Neural crest cell (in vitro differentiated cells): ENCODE measurements at regions not wholly inside any gene's neighbourhood (a gene's known extent, or its start where the extent isn't known, plus 50 kb on each side); places are given as distances from the start of the nearest gene placed in this dataset.

Experiments used
- DNase-seq: peaks from one replicate; pipeline ENCODE4 v3.0.0; 2021; ENCODE audit warnings: low read depth, mixed read lengths, low spot score
- H3K27ac Mint-ChIP-seq: one replicate; pipeline ENCODE4 v1.8.0; 2021; ENCODE audit warnings: mild to moderate bottlenecking, mixed read lengths; ENCODE audit not compliant: unreplicated experiment
- H3K27me3 Mint-ChIP-seq: 2 replicates; pipeline ENCODE4 v1.8.0; 2021; ENCODE audit warnings: low read depth, mild to moderate bottlenecking, mixed read lengths
- H3K36me3 Mint-ChIP-seq: 2 replicates; pipeline ENCODE4 v1.8.0; 2021; ENCODE audit warnings: low read depth, mild to moderate bottlenecking, mixed read lengths
- H3K4me1 Mint-ChIP-seq: 2 replicates; pipeline ENCODE4 v1.8.0; 2021; ENCODE audit warnings: mixed read lengths
- H3K4me3 Mint-ChIP-seq: one replicate; pipeline ENCODE4 v1.8.0; 2021; ENCODE audit warnings: mild to moderate bottlenecking, mixed read lengths
- H3K9me3 Mint-ChIP-seq: 2 replicates; pipeline ENCODE4 v1.8.0; 2021; ENCODE audit warnings: mixed read lengths
- CTCF ChIP-seq: fragments of 200-600 bp; sonication (generic); conservative IDR thresholded peaks from 2 replicates; pipeline ENCODE4 v1.5.0; 2021; ENCODE audit warnings: antibody characterized with exemption, mild to moderate bottlenecking

- DNase-seq, result no peak
- no peaks in the 10 kb centered on the region for H3K36me3 Mint-ChIP-seq
- H3K27me3 Mint-ChIP-seq, result no peaks in the 10 kb centered on the region
- TF ChIP-seq CTCF, result no peak
- no peak overlapping the region for H3K4me3 Mint-ChIP-seq
- H3K4me1 Mint-ChIP-seq, result no peaks in the 10 kb centered on the region
- peaks cover 11% of the 10 kb centered on the region for H3K9me3 Mint-ChIP-seq
- H3K27ac Mint-ChIP-seq, result no peak overlapping the region
These were observed 387.5 kb upstream of the PPP1R2C start for GRCh38 chrX:43165343-43165920.

- H3K9me3 Mint-ChIP-seq, result peaks cover 4% of the 10 kb centered on the region
- H3K27me3 Mint-ChIP-seq, result no peaks in the 10 kb centered on the region
- TF ChIP-seq CTCF, result no peak
- no peaks in the 10 kb centered on the region for H3K4me1 Mint-ChIP-seq
- no peak for DNase-seq
- H3K27ac Mint-ChIP-seq, result no peak overlapping the region
- H3K36me3 Mint-ChIP-seq, result no peaks in the 10 kb centered on the region
- no peak overlapping the region for H3K4me3 Mint-ChIP-seq
These were observed 388.9 kb upstream of the PPP1R2C start for GRCh38 chrX:43166874-43167273.

DNA sequence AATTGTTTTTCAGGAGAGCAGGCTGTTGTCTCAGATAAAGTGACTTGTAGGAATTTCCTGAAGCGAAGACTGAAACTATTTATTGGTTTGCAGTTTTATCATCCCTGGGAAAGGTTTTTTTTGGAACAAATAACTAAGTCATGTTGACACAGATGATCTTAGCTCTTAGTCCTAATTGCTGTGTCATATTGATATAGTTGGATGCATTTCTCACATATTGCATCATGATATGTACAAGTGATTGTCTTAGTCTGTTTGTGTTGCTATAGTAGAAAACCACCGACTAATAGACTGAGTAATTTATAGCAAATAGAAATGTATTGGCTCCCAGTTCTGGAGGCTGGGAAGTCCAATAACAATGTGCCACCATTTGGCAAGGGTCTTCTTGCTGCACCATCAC, 397.5 kb upstream of the PPP1R2C start:
- DNase-seq, result no peak
- H3K27me3 Mint-ChIP-seq, result no peaks in the 10 kb centered on the region
- no peak overlapping the region for H3K27ac Mint-ChIP-seq
- H3K4me1 Mint-ChIP-seq, result no peaks in the 10 kb centered on the region
- TF ChIP-seq CTCF, result no peak
- peaks cover 6% of the 10 kb centered on the region for H3K9me3 Mint-ChIP-seq
- H3K36me3 Mint-ChIP-seq, result no peaks in the 10 kb centered on the region
- no peak overlapping the region for H3K4me3 Mint-ChIP-seq

GRCh38 chrX:43176686-43177085, 398.7 kb upstream of the PPP1R2C start:
- TF ChIP-seq CTCF, result no peak
- H3K4me3 Mint-ChIP-seq, result no peak overlapping the region

DNA sequence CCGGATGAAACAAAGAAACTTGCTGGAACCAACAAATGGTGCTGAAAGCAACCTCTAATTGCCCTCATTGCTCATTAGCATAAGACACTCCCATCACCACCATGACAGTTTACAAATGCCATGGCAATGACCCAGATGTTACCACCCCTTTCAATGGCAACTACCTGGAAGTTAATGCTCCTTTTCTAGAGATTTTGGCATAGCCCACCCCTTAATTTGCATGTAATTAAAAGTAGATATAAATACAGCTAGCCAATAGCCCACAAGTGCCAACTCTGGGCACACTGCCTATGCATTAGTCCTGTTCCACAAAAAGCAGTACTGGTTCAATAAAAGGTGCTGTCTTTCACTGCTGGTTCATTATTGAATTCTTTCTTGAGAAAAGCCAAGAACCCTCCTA, 410.3 kb upstream of the PPP1R2C start:
- no peak overlapping the region for H3K4me3 Mint-ChIP-seq
- no peaks in the 10 kb centered on the region for H3K4me1 Mint-ChIP-seq
- TF ChIP-seq CTCF, result no peak
- H3K27ac Mint-ChIP-seq, result no peak overlapping the region
- no peaks in the 10 kb centered on the region for H3K27me3 Mint-ChIP-seq
- H3K9me3 Mint-ChIP-seq, result peaks cover 3% of the 10 kb centered on the region
- no peaks in the 10 kb centered on the region for H3K36me3 Mint-ChIP-seq
- DNase-seq, result no peak

More at GRCh38 chrX:43176686-43177085, 398.7 kb upstream of the PPP1R2C start:
- no peaks in the 10 kb centered on the region for H3K36me3 Mint-ChIP-seq
- DNase-seq, result no peak
- H3K27ac Mint-ChIP-seq, result no peak overlapping the region
- peaks cover 6% of the 10 kb centered on the region for H3K9me3 Mint-ChIP-seq
- H3K27me3 Mint-ChIP-seq, result no peaks in the 10 kb centered on the region
- H3K4me1 Mint-ChIP-seq, result no peaks in the 10 kb centered on the region
